ENCODE measurements at regions not wholly inside any gene's neighbourhood (a gene's known extent, or its start where the extent isn't known, plus 50 kb on each side); places are given as distances from the start of the nearest gene placed in this dataset.

DNA sequence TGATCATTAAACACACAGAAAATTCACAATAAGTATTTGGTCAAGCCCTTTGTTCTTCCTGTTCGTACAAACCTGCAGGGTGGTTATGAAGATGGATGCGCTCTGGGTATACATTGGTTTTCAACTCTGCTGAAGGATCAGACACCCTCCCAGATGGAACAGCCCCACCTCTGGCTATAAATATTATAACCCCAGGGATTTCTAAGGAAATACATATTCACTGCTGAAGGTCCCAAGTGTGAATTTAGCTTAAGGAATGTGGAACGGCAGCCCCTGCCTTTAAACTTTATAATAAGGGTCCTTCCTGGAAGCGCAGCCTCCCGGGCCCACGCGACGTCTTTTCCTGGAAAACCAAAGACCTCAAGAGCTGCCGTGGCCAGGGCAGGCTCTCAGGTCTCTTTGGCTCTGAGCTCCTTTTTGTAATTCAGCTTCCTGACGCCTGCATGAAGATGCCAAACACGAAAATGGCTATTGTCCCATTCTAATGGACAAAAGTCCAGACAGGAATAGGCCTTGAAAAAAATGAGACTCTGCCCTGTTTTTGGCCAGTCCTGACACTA is 172.4 kb upstream of the SSTR4 start:
- DNase-seq, result peak in 1 of 3 experiments; percentile 42

DNA sequence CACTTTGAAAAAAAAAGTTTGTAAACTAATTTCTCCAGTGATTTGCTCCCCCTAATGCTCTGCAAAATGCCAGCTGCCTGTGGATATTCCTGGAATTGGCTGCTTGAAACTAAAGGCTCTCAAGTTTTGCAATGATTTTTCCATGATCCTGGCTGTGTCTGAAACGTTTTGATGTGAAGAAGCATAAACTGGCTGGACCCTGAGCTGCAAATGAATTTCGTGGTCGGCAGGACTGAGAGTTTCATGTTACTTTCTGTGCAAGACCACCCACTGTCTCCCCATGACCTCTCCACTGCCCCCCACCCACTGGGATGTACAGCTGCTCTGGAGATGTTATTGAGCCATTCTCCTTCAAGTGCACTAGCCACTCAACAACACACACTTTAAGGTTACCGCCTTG is 171.3 kb upstream of the SSTR4 start:
- DNase-seq, result no peak

DNA sequence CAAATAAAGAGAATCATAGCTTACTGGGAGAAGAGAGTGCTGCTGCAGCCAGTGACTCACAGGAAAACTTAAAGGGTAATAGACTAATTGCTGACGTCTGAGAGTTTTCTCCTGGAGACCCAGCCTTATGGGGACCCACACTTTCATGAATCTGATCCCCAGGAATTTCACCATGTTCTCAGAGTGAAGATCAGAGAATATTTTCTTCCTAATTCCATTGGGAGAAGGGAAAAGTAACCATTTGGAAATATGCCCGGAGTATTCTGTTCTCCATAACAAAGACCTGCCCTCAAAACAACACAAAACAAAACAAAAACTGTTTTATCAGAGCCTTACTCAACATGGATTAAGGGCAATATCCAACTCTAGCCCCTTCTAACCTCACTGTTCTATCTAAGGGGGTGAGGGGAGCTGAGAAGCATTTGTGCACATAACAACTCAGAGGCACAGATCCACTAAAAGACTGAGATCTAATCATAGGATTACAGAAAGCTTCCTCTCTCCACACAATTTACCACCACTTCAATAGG is 168.2 kb upstream of the SSTR4 start:
- no peak for DNase-seq

DNA sequence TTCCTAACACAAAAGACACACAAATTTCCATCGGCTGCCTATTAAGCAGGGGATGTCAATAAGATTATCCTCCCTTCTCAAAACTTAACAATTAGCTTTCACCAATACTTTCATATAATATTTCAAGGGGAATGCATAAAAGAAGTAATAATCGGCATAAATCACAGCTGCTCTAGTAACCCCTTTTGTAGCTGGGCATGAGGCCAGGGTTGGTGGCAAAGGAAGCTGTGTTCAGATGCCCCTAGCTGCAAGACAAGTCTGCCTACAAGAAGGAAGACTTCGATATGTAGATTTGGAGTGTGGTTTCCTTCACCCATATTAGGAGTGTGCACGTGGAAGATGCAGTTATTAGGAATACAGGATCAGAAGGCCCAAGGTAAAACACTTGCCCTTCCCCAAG is 156.9 kb upstream of the SSTR4 start:
- DNase-seq, result no peak

DNA sequence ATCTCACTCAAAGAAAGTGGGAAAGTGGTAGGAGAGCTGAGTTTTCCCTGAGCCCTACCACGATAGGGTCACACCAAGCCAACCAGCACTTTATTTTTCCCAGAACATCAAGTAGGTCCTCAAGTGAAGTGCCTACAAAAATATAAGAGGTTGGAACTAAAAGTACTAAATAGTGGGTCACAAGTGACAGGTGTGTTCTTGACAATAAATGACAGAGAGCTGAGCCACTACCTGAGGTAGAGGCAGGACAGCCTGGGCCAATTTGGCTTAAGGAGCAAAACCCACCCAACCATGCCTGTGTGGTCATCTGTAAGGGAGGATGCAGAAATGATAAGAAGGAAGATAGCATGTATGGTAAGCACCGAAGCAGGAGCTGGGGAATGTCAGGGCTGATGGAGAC is 154.8 kb upstream of the SSTR4 start:
- DNase-seq, result no peak

DNA sequence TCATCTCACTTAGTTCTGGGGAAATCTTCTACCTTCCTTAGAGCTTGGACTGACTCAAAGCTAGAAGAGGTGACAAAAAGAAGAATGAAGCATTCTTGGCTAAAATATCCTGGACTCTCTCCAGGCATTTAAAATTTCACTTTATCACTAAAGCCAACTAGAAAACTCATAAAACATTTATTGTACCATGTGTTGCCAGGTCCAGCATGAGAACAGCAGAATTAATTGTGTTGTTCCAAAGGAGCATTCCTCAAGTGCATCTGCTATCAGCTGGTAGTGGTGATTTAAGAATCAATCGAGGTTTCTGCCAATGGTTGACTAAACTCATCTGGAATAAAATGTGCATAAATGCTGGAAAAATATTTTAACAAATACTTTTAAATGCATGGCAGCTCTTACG is 147.3 kb upstream of the SSTR4 start:
- no peak for DNase-seq

DNA sequence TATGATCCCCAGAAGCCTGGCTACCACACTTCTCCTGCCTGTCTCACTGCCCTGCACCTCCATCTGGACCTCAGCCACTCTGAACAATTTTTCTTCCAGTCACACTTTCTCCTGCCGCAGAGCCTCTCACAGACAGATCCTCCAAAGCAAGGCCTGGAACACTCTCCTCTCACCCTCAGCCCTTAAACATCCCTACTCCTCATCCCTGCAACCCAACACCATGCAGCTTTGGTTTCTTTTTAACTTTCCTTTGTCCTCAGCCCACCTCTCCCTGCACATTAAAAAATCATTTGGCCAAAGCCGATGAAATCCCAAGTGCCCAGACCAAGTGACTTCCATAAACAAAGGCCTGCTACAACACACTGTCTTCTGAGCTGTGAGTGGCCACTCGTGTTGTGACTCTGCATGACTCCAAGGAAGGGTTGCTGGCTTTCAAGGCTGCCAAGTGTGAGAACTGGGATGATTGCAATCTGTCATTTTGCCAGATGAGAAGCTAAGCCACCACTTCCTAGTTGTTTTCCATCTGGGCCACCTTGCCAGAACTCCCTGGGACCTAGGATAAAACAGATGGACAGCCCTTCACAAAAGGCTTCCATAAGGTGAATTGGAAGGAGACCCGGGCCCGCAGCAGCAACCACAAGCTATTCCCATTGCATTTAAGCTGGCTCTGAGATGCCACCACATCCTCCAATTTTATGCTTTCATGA is 144.4 kb upstream of the SSTR4 start:
- DNase-seq, result no peak

DNA sequence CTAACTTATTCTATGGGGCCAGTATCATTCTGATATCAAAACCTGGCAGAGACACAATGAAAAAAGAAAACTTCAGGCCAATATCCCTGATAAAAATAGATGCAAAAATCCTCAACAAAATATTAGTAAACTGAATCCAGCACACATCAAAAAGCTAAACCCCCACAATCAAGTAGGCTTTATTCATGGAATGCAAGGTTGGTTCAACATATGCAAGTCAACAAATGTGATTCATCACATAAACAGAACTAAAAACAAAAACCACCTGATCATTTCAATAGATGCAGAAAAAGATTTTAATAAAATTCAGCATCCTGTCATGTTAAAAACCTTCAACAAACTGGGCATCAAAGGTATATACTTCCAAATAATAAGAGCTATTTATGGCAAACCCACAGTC is 133.9 kb upstream of the SSTR4 start:
- no peak for DNase-seq

DNA sequence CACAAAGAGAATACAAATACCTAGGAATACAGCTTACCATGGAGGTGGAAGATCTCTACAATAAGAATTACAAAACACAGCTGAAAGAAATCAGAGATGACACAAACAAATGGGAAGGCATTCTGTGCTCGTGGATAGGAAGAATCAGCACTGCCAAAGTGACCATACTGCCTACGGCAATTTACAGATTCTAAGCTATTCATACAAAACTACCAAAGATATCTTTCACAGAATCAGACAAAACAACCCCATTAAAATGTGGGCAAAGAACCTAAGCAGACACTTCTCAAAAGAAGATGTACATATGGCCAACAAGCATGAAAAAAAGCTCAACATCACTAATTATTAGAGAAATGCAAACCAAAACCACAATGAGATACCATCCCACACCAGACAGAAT is 133.2 kb upstream of the SSTR4 start:
- DNase-seq, result no peak

DNA sequence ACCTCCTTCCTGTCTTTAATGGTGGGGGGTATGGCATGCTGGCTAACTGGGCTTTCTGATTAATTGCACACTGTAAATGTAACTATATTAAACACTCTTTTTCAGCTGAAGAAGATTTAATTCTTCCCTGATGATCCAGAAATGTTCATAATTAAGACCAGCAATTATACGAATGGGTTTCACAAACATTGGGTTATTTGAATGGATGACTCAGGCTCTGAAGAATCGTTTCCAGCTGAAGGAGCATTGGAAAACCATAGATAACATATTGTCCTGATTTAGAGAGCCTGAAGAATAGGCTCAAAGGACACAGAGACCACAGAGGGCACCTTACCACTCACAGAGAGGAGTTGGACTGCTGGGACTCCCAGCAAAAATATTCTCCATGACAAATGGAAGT is 130.7 kb upstream of the SSTR4 start:
- DNase-seq, result no peak

DNA sequence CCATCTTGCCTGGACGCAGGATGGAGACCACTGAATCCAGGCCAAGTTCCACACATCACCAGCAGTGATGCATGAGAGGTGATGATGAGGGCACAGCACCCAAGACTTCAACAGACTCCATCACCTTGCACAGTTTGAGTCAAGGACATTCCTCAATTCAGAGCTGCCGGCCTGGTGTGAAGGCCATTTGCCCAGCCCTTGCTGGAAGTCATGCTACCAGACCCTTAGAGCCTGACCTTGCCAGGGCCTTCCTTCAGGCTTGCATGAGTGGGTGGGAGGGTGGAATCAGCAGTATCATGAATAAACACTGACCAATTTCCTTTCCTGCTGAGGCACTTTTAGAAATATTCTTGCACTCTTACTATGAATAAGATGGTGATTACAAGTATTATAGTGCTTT is 130.2 kb upstream of the SSTR4 start:
- no peak for DNase-seq

DNA sequence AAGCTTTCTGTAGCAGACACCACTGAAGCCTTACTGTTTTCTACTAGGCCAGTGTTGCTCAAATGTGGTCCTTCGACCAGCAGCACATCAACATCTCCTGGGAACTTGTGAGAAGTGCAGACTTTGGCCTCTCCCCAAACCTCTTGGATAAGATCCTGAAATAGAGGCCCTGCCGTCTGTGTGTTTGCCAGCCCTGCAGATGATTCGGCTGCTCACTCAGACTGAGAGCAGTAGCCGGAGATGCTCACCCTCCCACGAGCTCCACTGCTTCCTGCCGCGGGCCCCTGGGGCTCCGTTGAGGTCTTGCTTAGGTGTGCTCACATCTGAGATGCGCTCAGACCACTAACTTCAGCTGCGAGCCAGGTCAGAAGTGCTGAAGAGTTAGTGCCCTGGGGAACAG is 129.5 kb upstream of the SSTR4 start:
- no peak for DNase-seq

DNA sequence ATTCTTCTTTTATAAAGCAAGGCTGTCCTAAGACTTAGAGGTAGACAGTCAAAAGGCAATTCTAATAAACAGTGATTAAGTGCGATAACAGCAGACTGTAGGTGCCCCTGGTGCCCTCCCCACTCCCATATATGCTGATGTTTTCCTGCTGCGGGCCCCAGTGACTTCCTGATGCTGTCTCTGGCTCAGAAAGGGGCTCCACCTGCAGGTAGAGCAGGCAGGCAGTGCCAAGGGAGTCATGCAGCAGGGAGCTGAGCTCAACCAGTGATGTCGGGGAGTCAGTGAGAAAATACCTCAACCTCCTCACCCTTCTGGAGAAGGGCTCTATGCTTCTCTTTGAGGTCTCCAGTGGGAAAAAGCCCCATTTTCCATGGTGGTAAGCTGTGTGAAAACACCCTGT is 126.7 kb upstream of the SSTR4 start:
- DNase-seq, result no peak

DNA sequence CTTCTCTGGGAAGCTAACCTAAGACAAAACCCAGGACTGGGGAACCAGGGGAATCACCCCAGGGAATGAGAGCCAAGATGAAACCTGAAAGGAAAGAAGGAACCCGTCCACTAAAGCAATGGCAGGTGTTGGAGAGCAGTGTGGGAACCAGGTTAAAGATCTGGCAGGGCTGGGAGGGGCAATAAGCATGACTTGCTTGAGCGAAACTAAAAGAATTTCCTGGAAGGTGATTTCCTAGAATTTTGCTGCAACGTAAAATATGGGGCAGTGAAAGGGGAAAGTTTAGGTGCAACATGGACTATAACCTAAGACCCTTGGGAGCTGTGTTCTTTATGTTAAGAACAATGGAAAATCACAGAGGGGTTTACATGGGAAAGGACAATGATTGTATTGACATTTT is 126.2 kb upstream of the SSTR4 start:
- no peak for DNase-seq

DNA sequence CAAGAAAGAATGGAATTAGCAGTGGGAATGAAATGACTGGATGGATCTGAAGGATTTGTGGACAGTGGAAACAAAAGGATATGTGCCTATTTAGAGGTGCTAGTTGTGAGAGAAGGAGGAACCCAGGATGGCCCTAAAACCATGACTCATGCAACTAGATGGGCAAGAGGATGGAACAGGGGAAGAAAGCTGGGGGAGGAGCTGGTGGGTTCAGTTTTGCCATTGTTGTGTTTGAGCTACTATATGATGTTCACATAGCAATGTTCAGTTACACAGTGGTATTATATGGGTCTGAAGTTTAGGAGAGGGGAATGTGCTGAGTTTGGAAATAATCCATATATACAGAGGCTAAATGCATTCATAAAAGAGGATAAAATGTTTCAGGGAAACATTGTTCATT is 125.7 kb upstream of the SSTR4 start:
- no peak for DNase-seq

DNA sequence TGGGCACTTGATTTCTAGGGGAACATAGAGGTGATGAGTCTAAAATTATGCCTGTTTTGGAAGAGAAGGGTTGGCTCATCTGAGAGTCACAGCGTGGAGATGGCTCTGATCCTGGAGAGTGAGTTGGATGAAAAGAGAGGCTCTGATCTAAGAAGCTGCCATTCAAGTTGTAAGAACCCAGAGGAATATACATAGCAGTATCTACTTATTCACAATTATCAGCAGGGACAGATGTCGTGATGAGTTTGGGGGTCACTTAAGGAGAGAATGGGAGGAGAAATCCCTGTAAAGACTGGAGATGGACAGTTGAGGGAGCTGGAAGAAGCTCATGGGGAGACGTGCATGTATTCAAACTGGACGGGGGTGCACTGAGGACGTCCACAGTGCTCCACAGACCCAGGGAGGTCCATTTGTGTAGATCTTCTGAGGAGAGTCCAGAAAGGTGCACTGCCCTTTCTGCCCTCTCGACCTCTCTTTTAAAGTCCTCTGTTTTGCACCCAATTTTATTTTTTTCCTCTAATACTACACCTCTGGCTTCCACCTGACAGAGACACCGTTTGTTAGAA is 124.7 kb upstream of the SSTR4 start:
- no peak for DNase-seq

DNA sequence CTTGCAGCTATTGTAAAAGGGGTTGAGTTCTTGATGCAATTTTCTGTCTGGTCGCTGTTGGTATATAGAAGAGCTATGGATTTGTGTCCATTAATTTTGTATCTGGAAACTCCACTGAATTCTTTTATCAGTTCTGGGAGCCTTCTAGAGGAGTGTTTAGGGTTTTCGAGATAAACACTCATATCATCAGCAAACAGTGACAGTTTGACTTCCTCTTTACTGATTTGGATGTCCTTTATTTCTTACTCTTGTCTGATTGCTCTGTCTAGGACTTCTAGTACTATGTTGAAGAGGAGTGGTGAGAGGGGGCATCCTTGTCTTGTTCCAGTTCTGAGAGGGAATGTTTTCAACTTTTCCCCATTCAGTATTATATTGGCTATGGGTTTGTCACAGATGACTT is 120.8 kb upstream of the SSTR4 start:
- no peak for DNase-seq

DNA sequence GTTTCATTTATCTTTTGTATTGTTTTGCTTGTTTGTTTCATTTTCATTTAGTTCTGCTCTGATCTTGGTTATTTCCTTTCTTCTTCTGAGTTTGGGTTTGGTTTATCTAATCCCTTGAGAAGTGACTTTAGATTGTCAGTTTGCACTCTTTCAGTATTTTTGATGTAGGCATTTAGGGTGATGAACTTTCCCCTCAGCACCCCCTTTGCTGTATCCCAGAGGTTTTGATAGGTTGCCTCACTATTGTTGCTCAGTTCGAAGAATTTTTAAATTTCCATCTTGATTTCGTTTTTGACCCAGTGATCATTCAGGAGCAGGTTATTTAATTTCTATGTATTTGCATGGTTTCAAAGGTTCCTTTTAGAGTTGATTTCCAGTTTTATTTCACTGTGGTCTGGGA is 119.6 kb upstream of the SSTR4 start:
- DNase-seq, result no peak

DNA sequence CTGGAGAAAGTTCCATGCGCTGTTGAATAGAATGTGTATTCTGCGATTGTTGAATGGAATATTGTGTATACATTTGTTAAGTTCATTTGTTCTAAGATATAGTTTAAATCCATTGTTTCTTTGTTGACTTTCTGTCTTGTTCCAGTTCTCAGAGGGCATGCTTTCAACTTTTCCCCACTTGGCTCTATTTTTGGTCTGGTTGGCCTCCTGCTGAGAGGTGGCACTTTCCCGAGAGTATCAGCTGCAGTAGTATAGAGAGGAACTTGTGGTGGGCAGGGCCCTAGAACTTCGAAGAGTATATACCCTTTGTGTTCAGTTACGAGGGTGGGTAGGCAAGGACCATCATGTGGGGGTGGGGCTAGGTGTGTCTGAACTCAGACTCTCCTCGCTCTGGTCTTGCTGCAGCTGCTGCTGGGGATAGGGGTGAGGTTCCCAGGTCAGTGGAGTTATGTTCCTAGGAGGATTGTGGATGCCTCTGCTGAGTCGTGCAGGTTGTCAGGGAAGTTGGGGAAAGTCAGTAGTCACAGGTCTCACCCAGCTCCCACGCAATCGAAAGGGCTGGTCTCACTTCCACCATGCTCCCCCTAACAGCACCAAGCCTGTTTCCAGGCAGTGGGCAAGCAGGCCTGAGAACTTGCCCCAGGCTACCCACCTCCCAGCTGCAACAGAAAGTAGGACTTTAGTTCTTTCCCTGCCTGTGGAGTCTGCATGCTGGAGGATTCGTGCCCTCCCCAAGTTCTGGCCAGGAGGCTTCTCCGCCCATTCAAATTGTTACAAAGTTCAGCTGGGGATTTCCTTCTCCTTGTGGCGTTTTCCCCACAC is 118.9 kb upstream of the SSTR4 start:
- DNase-seq, result no peak

DNA sequence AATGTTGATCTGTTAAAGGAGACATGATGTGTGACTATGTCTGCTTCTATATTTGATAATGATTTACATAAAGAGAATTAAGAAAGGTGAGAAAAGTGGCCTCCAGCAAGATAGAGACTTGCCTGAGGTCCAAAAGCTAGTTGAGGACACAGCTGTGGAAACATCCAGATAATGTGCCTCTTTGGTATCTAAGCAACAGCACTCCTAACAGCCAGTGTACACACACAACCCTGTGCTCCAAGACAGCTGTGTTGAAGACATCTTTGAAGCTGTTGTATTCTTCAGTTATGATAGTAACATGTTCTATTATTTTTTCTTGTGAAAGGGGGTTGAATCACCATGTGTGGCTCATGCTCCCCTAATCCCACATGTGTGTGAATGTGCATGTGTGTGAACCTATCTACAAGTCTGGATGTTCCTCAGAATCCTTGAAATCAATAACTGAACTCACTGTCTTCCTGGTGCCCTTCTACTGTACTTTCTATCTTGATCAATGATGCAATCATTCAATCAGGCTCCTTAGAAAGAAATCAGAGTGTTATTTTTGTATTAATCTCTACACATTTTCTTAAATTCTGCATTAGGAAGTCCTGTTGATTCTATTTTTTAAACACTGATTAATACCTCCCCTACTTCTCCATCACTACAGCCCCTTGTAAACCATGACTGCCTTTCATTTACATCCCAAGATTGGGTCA is 116.7 kb upstream of the SSTR4 start:
- peak in 2 of 3 experiments; percentile 62 to 92 for DNase-seq

DNA sequence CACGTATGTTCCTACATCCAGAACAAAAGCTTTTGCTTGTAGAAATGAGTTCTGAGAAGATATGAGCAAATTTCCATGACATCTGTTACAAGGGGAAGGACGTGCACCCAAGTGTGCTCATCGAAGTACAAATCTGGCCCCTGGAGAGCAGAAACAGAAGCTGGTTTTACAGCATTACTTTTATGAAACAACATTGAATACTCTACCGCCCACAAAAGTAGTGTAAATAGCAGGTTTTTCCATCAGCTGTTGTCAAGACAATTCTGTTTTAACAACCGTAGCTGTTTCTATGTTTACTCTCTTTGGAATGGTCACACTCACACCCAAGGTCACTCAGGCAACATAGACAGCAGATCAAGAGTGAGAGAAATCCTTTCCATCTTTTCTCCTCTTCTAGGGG is 114.2 kb upstream of the SSTR4 start:
- no peak for DNase-seq

DNA sequence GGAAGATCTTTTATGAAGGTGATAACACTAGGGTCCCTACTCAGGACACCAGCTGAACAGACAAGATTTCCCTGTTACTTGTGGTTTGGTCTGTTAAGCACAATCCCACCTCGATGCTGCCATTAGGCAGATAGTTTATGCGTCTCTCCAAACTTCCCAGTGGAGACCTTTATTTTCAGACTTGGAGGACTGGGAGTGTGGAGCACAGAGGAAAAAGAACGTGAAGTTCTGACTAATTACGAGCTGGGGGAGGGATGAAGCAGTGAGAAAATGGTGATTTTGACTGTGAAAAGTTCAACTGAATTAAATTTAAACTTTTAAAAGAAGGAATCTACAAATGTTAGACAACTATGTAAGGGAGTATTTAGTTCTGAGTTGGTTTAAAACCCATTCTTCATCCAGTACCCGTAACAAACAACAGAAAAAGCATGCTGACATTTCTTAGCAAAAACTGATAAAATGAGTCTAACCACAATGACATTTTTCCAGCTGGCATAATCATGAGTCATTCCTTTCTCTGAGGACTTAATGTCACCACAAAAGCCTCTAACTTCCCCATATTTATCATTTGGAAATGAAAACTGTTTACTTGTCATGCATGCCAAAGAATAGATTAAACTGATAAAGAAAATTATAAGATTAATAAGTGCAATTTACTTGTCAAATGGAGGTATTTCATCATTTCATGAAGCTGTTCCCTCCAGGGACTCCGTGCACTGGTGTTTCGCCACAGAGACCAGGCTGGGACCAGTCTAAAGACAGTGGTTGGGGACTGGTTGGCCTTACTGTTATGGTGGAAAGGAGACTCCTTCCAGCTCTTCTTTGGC is 113.3 kb upstream of the SSTR4 start:
- no peak for DNase-seq
